ENCODE measurements at regions not wholly inside any gene's neighbourhood (a gene's known extent, or its start where the extent isn't known, plus 50 kb on each side); places are given as distances from the start of the nearest gene placed in this dataset.
A peak's percentile ranks its signal among the peaks of the same experiment; 100 is the strongest.
"Not testable (repeated sequence)": the region's sequence is repeated elsewhere in the genome, so short reads cannot be mapped to it uniquely, and the experiment has no call there.

DNA sequence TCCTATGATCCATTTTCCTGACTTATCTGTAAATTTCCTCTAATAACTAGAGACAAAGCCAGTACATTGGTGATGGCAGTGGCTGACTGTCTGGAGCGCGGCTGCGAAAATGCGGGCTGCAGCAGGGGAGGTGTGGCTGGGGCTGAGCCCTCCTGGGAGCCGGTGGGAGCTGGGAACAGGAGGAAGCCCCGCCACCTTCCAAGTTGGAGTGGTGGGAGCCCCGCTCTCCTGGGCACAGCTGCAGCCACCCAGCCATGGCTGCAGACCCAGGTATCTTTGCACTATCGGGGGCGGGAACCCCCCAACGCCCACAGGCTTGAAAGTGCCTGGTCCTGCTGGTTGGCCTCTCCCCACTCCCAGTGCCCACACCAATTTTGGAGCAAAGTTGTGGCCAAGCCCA lies 633.0 kb upstream of the TMEFF2 start:
- DNase-seq: no peak

- DNase-seq: no peak
Measured at GRCh38 chr2:192814376-192814775, 619.6 kb upstream of the TMEFF2 start.

DNA sequence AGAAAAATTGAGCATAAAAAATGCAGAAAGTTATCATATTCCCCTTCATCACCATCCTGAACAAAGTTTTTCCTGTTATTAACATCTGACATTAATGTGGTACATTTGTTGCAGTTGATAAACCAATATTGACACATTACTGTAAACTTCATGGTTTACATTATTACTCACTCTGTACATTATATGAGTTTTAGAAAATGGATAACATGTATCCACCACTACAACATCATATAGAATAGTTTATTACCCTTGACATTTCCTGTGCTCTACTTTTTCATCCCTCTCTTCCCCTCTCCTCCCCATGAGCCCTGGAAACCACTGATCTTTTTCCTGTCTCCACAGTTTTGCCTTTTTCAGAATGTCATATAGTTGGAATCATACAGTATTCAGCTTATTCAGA lies 618.6 kb upstream of the TMEFF2 start:
- DNase-seq: no peak

- no peak for DNase-seq
Measured at GRCh38 chr2:192809173-192809572, 614.4 kb upstream of the TMEFF2 start.

GRCh38 chr2:192783643-192784042 lies 588.9 kb upstream of the TMEFF2 start:
- DNase-seq: no peak

DNA sequence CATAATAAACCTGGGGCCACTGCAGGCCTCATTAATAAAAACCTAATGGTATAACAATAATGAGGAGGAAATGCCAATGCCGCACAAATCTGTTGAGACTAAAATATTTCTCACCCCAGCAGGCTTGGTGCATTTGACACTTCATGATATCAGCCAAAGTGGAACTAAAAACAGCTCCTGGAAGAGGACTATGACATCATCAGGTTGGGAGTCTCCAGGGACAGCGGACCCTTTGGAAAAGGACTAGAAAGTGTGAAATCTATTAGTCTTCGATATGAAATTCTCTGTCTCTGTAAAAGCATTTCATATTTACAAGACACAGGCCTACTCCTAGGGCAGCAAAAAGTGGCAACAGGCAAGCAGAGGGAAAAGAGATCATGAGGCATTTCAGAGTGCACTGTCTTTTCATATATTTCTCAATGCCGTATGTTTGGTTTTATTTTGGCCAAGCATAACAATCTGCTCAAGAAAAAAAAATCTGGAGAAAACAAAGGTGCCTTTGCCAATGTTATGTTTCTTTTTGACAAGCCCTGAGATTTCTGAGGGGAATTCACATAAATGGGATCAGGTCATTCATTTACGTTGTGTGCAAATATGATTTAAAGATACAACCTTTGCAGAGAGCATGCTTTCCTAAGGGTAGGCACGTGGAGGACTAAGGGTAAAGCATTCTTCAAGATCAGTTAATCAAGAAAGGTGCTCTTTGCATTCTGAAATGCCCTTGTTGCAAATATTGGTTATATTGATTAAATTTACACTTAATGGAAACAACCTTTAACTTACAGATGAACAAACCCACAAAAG lies 580.9 kb upstream of the TMEFF2 start:
- no peak for DNase-seq

GRCh38 chr2:192775011-192775410 lies 580.3 kb upstream of the TMEFF2 start:
- DNase-seq: no peak

DNA sequence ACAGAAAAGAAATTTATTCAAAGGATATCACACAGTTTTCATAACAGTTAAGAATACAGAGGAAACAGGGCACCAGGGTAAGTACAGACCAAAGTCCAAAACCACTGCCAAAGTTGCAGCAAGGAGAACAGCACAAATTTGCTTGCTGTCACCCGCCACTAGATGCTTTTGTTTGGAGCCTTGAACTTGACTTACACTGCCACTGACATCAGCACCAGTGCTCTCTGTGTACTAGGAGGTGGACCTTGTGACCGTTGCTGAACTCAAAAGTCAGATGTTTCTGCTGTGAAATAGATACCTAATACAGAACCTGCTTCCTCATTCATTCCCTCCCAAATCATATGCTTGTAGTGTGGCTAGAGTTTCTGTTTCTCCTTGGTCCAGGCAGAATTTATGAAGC lies 578.3 kb upstream of the TMEFF2 start:
- DNase-seq: no peak

GRCh38 chr2:192749611-192750200 lies 555.0 kb upstream of the TMEFF2 start:
- DNase-seq: peak; percentile 6

GRCh38 chr2:192741889-192742288 lies 547.2 kb upstream of the TMEFF2 start:
- peak; percentile 7 for DNase-seq

DNA sequence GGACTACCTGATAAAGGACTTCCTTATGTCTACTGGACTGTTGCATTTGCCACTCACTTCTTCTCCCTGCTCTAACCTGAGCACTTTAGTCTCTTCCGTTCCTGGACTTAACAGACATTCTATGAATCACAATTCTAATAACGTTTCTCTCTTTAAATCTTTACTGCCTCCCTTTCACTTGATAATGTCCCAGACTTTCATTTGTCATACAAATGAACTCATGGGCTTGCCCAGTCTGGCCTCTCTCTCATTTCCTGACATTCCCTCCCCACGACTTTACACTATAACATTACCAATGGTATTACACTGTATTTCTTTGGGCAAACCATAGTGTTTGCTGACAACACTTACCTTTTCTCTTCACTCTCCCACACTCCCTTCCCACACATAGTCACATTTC lies 540.7 kb upstream of the TMEFF2 start:
- DNase-seq: no peak

DNA sequence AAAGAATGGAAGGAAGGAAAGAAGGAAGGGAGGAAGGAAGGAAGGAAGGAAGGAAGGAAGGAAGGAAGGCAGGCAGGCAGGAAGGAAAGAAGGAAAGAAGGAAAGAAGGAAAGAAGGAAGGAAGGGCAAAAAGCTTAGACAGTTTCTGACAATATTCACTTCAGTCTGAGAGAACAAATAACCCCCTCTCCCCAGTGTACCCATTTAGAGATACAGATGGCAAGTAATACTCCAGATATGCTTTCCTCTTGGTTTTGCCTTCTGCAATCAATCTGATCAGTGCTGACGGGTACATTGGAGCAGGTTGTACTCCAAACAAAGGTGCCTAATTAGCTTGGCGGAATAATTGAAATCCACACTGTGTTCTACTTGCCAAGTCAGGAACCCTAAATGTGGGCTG lies 534.6 kb upstream of the TMEFF2 start:
- no peak for DNase-seq

DNA sequence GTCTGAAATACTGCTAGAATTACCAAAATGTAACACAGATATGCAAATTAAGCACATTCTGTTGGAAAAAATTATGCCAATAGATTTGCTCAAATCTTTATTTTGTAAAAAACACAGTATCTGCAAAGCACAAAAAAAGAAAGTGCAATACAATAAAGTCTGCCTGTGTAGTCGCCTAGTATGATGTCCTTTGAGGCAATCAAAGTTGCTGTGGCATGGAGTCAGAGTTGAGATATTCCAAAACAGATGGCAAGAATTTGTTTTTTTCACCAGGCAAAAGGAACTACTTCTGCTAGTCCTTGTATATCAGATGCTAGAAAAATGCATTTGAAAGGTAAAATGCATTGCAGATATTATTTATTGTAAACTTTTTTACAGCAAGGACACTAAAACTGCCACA lies 531.3 kb upstream of the TMEFF2 start:
- no peak for DNase-seq

DNA sequence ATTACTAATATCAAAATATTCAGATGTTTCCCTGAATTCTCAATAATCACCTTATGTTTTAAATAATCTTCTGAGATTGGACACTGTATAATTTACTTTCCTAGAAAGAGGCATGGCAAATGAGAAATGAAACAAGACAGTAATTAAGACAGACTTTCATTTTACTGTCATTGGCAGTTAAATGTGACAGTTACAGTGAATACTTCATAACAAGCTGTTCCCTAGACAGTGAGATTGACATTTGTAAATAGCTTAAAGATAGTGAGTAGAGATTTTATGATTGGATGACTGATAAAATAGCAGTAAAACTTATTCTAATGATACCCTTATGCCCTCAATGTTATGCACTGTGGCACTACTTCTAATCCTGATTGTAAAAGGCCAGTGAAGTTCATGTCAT lies 524.9 kb upstream of the TMEFF2 start:
- no peak for DNase-seq

DNA sequence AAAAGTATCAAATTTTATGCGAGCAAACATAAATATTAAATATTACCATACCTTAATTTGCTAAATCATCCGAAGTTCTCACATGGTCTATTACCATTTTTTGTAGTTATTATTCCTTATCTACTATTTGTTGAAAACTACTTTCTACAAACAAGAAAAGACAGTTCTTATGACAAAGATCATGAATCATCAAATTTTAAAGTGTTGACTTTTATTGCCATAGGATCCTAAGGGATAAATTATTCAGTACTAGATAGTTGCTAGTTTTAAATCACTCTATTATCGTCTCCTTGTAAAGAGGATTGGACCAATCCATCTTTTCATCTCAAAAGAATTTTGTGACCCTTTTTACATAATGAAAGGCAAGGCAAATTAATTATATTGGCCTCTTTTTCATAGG lies 523.6 kb upstream of the TMEFF2 start:
- no peak for DNase-seq

- DNase-seq: no peak
Measured at GRCh38 chr2:192700934-192701333, 506.2 kb upstream of the TMEFF2 start.

GRCh38 chr2:192697880-192698279 lies 503.1 kb upstream of the TMEFF2 start:
- no peak for DNase-seq

- DNase-seq: no peak
Measured at GRCh38 chr2:192696857-192697256, 502.1 kb upstream of the TMEFF2 start.

- no peak for DNase-seq
Measured at GRCh38 chr2:192687015-192687414, 492.3 kb upstream of the TMEFF2 start.

DNA sequence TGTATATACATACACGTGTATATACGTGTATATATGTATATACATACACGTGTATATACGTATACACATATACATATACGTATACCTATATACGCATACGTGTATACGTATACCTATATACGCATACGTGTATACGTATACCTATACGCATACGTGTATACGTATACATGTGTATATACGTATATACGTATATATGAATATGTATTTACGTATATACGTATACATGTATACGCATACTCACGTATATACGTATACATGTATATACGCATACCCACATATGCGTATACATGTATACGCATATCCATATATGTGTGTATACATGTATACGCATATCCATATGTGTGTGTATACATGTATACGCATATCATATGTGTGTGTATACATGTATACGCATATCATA lies 487.8 kb upstream of the TMEFF2 start:
- DNase-seq: not testable (repeated sequence)

DNA sequence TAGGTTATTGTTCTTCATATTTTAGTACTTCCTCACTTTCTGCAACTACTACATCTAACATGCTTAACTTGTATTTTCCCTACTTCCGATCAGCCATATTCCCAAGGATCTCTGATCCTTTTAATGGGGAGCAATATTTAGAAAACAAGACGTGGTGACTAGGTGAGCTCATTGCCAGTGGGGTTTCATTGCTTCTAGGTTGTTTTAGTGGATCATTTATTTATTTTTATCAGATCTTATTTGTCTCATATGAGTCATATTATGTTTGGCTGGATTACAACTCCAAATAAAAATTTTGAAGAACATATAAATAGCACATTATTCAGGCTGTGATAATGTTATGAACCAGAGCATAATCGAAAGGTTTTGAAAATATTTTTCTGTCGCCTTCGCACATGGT lies 480.9 kb upstream of the TMEFF2 start:
- DNase-seq: no peak

DNA sequence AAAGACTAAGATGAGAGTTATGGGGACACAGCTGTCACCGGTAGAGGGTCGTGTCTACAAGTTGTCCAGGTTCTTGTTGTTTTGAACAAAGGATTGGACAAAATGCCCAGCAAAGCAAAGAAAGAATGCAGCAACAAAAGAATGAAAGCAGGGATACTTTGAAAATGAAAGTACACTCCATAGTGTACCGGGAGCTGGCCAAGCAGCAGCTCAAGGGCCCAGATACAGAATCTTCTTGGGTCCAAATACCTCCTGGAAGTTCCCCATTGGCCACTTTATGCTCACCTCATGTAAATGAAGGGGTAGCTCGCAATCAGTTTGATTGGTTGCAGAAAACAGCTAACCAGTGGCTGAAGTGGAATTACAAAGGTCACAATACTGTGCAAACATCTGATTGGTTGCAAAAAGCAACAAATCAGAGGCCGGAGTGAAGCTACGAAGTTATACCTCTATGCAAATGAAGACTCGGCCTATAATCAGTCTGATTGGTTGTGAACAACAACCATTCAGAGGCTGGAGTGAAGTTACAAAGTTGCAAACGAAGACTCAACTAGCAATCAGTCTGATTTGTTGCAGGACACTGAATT lies 474.9 kb upstream of the TMEFF2 start:
- no peak for DNase-seq

DNA sequence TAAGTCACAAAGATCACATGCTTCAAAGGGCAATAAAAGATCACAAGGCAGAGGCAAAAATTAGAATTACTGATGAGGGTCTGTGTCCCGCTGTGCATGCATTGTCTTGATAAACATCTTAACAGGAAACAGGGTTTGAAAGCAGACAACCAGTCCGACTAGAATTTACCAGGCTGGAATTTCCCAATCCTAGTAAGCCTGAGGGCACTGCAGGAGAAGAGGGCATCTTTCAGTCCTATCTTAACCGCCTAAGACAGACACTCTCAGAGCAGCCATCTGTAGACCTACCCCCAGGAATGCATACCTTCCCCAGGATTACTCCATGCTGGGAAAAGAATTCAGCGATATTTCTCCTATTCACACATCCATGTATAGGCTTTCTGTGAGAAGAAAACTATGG lies 465.8 kb upstream of the TMEFF2 start:
- not testable (repeated sequence) for DNase-seq

DNA sequence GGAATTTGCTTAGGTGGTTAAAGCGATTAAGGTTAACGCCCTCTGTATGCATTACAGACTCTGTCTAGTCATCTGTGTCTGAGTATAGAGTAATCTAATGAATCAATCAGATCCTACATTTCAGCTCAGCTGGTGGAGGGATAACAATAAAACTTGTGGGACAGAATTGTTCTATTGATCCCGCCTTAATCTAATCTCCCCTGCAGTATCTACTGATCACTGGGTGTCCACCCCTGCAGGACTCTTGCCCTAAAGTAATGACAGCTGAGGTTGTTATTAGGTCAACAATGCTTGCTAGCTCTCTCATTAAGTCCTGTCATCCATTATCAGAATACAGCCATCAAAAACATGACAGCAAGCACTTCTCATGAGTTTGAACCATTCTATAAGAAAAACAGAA lies 462.6 kb upstream of the TMEFF2 start:
- DNase-seq: no peak

- no peak for DNase-seq
Measured at GRCh38 chr2:192655916-192656315, 461.2 kb upstream of the TMEFF2 start.

All from amniotic stem cell (primary cell).